ENCODE measurements at regions not wholly inside any gene's neighbourhood (a gene's known extent, or its start where the extent isn't known, plus 50 kb on each side); places are given as distances from the start of the nearest gene placed in this dataset.
A peak's percentile ranks its signal among the peaks of the same experiment; 100 is the strongest.

DNA sequence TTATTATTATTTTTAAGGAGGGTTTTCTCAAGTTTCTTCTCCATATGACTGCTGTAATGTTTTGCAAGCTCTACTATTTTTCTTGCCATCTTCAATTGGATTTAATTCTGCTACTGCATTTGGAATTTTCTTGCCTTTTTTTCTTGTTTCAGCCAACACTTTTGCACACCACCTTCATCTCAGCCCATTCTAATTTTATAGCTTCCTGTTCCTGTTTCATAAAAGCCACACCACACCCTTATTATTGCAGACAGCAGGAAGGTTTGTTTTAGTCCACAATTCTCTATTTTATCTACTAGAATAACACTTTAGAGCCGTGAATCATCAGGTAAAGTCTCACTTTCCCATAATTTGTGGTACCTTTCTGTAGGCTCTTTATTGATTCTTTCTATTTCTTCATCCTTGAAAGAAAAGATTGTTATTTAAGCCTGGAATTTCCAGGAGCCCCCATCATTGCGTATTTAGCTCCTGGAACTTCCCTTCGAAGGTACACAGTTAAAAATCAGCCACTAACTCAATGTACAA, 209.3 kb upstream of the TBX20 start:
- H3K9me3 Mint-ChIP-seq = peaks cover 5% of the 10 kb centered on the region
- Histone ChIP-seq H3K27ac (no peak overlapping the region), H3K4me2 (no peak overlapping the region), H3K27me3 (no peaks in the 10 kb centered on the region), H3K4me1 (peaks cover 5% of the 10 kb centered on the region), H3F3A (ENCODE audit: low read depth) (no peaks in the 10 kb centered on the region), H3K9me3 (ENCODE audit: low read depth) (no peaks in the 10 kb centered on the region), H4K20me1 (ENCODE audit: low read depth) (no peaks in the 10 kb centered on the region), H3K79me2 (ENCODE audit: low read depth) (no peaks in the 10 kb centered on the region), H3K4me3 (no peak overlapping the region), H3K9ac (no peak overlapping the region), H2AFZ (replicated peaks) (no peak overlapping the region), H3K36me3 (no peaks in the 10 kb centered on the region)
- H3K4me3 Mint-ChIP-seq = no peak overlapping the region
- H3K36me3 Mint-ChIP-seq = no peaks in the 10 kb centered on the region
- H3K27ac Mint-ChIP-seq = no peak overlapping the region
- no peaks in the 10 kb centered on the region for H3K27me3 Mint-ChIP-seq (ENCODE audit: insufficient read depth, low read depth)
- H3K4me1 Mint-ChIP-seq = peaks cover 3% of the 10 kb centered on the region
- TF ChIP-seq EZH2 (IDR thresholded peaks at IDR 0.05) = no peak
- no peak for TF ChIP-seq CTCF (IDR thresholded peaks at IDR 0.05)
- no peak for TF ChIP-seq EZH2phosphoT487 (IDR thresholded peaks at IDR 0.05)
- DNase-seq (ENCODE audit: low spot score) = no peak

GRCh38 chr7:35454575-35455385, 200.9 kb upstream of the TBX20 start:
- peaks cover 23% of the 10 kb centered on the region for H3K9me3 Mint-ChIP-seq
- H3K27ac Mint-ChIP-seq = no peak overlapping the region
- H3K4me3 Mint-ChIP-seq = no peak overlapping the region
- H3F3A ChIP-seq (ENCODE audit: low read depth) = no peaks in the 10 kb centered on the region
- no peaks in the 10 kb centered on the region for H3K27me3 Mint-ChIP-seq (ENCODE audit: insufficient read depth, low read depth)
- H3K27ac ChIP-seq = no peak overlapping the region
- TF ChIP-seq EZH2phosphoT487 (IDR thresholded peaks at IDR 0.05) = no peak
- TF ChIP-seq EZH2 (IDR thresholded peaks at IDR 0.05) = no peak
- peaks cover 10% of the 10 kb centered on the region for H3K4me1 Mint-ChIP-seq
- H3K9me3 ChIP-seq (ENCODE audit: low read depth) = no peaks in the 10 kb centered on the region
- peak overlapping the region; percentile 29 for H3K4me3 ChIP-seq
- H3K27me3 ChIP-seq = peaks cover 31% of the 10 kb centered on the region
- H3K36me3 ChIP-seq = no peaks in the 10 kb centered on the region
- no peaks in the 10 kb centered on the region for H4K20me1 ChIP-seq (ENCODE audit: low read depth)
- H3K9ac ChIP-seq = no peak overlapping the region
- H3K36me3 Mint-ChIP-seq = peaks cover 2% of the 10 kb centered on the region
- H2AFZ ChIP-seq (replicated peaks) = peak overlapping the region; percentile 68
- DNase-seq (ENCODE audit: low spot score) = peak; percentile 21
- no peaks in the 10 kb centered on the region for H3K79me2 ChIP-seq (ENCODE audit: low read depth)
- no peaks in the 10 kb centered on the region for H3K4me1 ChIP-seq
- H3K4me2 ChIP-seq = peak overlapping the region; percentile 63

GRCh38 chr7:35450456-35451214, 196.7 kb upstream of the TBX20 start:
- Mint-ChIP-seq H3K4me1 (peaks cover 20% of the 10 kb centered on the region), H3K27ac (peak overlapping the region; percentile 58), H3K4me3 (no peak overlapping the region), H3K36me3 (no peaks in the 10 kb centered on the region), H3K27me3 (ENCODE audit: insufficient read depth, low read depth) (no peaks in the 10 kb centered on the region), H3K9me3 (peaks cover 9% of the 10 kb centered on the region)
- no peak overlapping the region for H3K9ac ChIP-seq
- no peaks in the 10 kb centered on the region for H3F3A ChIP-seq (ENCODE audit: low read depth)
- H2AFZ ChIP-seq (replicated peaks) = no peak overlapping the region
- H3K27ac ChIP-seq = no peak overlapping the region
- no peak overlapping the region for H3K4me3 ChIP-seq
- TF ChIP-seq EZH2 (IDR thresholded peaks at IDR 0.05) (no peak), EZH2phosphoT487 (IDR thresholded peaks at IDR 0.05) (no peak), CTCF (IDR thresholded peaks at IDR 0.05) (no peak)
- H3K27me3 ChIP-seq = peaks cover 33% of the 10 kb centered on the region
- H3K9me3 ChIP-seq (ENCODE audit: low read depth) = no peaks in the 10 kb centered on the region
- no peaks in the 10 kb centered on the region for H3K36me3 ChIP-seq
- H3K4me2 ChIP-seq = no peak overlapping the region
- no peaks in the 10 kb centered on the region for H3K79me2 ChIP-seq (ENCODE audit: low read depth)
- peaks cover 9% of the 10 kb centered on the region for H3K4me1 ChIP-seq
- no peak for DNase-seq (ENCODE audit: low spot score)
- H4K20me1 ChIP-seq (ENCODE audit: low read depth) = peaks cover 3% of the 10 kb centered on the region

Measured in neural progenitor cell (in vitro differentiated cells).